Panc1 (cell line): ENCODE measurements at regions not wholly inside any gene's neighbourhood (a gene's known extent, or its start where the extent isn't known, plus 50 kb on each side); places are given as distances from the start of the nearest gene placed in this dataset.
"Not testable (repeated sequence)": the region's sequence is repeated elsewhere in the genome, so short reads cannot be mapped to it uniquely, and the experiment has no call there.

ENCODE experiments used
- ATAC-seq: fragments of 200-7000 bp; cut with Tn5 transposase; 2 replicates; pipeline ENCODE4 v1.9.1; 2020; ENCODE audit warnings: mild to moderate bottlenecking, moderate library complexity
- BruUV-seq: library from RNA; stranded (reverse); fragments of 400-500 nt; replicated peaks from 2 replicates; lab custom pipeline; 2021; lab: Mats Ljungman, UMichigan
- CTCF ChIA-PET: fragments of 300-600 bp; sonication (Branson Sonifier 250); formaldehyde crosslinking; loops from one replicate; lab custom pipeline; 2022; ENCODE audit warnings: antibody characterized with exemption; lab: Charles Lee
- POLR2A ChIA-PET: fragments of 300-600 bp; sonication (Branson Sonifier 250); formaldehyde crosslinking; loops from one replicate; lab custom pipeline; 2022; ENCODE audit warnings: antibody characterized with exemption; lab: Charles Lee
- DNase-seq: peaks from one replicate; pipeline ENCODE4 v3.0.0-alpha.2; 2010; ENCODE audit warnings: low read depth, low spot score
- H3K27ac ChIP-seq: 2 replicates; pipeline ENCODE4 v1.5.1; 2011; ENCODE audit warnings: mild to moderate bottlenecking, low read length, inconsistent platforms
- H3K27me3 ChIP-seq: fragments of 200-500 bp; sonication (Bioruptor generic); 2 replicates; pipeline ENCODE4 v1.6.0; 2014; ENCODE audit warnings: low read length, inconsistent platforms; ENCODE audit not compliant: control insufficient read depth, insufficient read depth
- H3K36me3 ChIP-seq: fragments of 200-500 bp; sonication (Bioruptor generic); 2 replicates; pipeline ENCODE4 v1.5.1; 2014; ENCODE audit warnings: inconsistent platforms, mild to moderate bottlenecking, low read length, moderate library complexity; ENCODE audit not compliant: control insufficient read depth, insufficient read depth
- H3K4me1 ChIP-seq: 2 replicates; pipeline ENCODE4 v1.5.1; 2011; ENCODE audit warnings: inconsistent platforms, mild to moderate bottlenecking, low read length, moderate library complexity; ENCODE audit not compliant: control insufficient read depth, insufficient read depth
- H3K4me3 ChIP-seq, 2 experiments: 2 replicates each; pipeline ENCODE4 v1.5.1; 2011 to 2012; ENCODE audit warnings: low read depth in 2 of 2, low read length in 2 of 2, mild to moderate bottlenecking in 2 of 2, inconsistent platforms in 1 of 2, moderate library complexity in 1 of 2
- H3K9me3 ChIP-seq: fragments of 200-500 bp; sonication (Bioruptor generic); 2 replicates; pipeline ENCODE4 v1.5.1; 2014; ENCODE audit warnings: low read depth, mild to moderate bottlenecking, inconsistent platforms, low read length, moderate library complexity; ENCODE audit not compliant: control insufficient read depth, insufficient read depth
- POLR2AphosphoS5 ChIP-seq: IDR thresholded peaks from 2 replicates; pipeline ENCODE4 v1.6.1; 2012; ENCODE audit warnings: mild to moderate bottlenecking, low read depth, low read length, moderate library complexity
- SIN3A ChIP-seq: IDR thresholded peaks from 2 replicates; pipeline ENCODE4 v1.6.1; 2012; ENCODE audit warnings: low read depth, mild to moderate bottlenecking, low read length, moderate library complexity, borderline replicate concordance; ENCODE audit not compliant: insufficient read depth
- TCF7L2 ChIP-seq: IDR thresholded peaks from 2 replicates; pipeline ENCODE4 v1.6.1; 2011; ENCODE audit warnings: mild to moderate bottlenecking, low read depth, low read length, inconsistent platforms
- in situ Hi-C: cut with HindIII; loops from 2 replicates; pipeline ENCODE4 v1.10.0; 2016; ENCODE audit warnings: low sequenced_read_pairs, low pct_unique_long_range_greater_than_20kb
- intact Hi-C: fragments of 100-400 bp; cut with micrococcal nuclease; formaldehyde crosslinking; loops from one replicate; pipeline ENCODE4 v1.10.0; 2022; ENCODE audit not compliant: unreplicated experiment
- TF ChIP-seq, protein P1 (sequence below), 2 experiments: IDR thresholded peaks; 2 replicates each; pipeline ENCODE4 v1.6.1; 2011 to 2012; ENCODE audit warnings: low read depth in 2 of 2, control low read depth in 1 of 2, low read length in 1 of 2, mild to moderate bottlenecking in 1 of 2, moderate library complexity in 1 of 2; ENCODE audit not compliant: insufficient read depth in 1 of 2
- TF ChIP-seq, protein P2 (sequence below): fragments of 450-650 bp; IDR thresholded peaks from 2 replicates; pipeline ENCODE4 v1.5.1; 2017; ENCODE audit warnings: mild to moderate bottlenecking

DNA sequence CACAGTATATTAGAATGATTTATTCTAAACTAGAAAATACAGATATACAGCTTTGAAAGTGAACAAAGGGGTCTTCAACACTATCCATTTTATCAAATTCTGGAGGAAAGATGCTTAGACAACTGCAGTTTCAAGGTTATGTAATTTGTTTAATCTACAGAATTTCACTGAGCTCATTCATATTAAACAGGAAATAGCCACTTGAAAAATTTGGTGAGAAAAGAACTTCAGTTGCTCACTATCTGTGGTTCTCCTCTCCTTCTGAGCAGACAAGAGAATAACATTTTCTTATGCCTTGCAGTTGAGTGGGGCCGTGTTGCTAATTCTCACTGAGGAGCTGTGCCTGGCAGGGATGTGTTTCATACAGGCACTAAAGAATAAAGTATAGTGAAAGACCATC, 1428.2 kb downstream of the CDH12 start:
- CTCF ChIA-PET: no interaction called here
- H3K36me3 ChIP-seq: no peaks in the 10 kb centered on the region
- TF ChIP-seq, protein P1, sequence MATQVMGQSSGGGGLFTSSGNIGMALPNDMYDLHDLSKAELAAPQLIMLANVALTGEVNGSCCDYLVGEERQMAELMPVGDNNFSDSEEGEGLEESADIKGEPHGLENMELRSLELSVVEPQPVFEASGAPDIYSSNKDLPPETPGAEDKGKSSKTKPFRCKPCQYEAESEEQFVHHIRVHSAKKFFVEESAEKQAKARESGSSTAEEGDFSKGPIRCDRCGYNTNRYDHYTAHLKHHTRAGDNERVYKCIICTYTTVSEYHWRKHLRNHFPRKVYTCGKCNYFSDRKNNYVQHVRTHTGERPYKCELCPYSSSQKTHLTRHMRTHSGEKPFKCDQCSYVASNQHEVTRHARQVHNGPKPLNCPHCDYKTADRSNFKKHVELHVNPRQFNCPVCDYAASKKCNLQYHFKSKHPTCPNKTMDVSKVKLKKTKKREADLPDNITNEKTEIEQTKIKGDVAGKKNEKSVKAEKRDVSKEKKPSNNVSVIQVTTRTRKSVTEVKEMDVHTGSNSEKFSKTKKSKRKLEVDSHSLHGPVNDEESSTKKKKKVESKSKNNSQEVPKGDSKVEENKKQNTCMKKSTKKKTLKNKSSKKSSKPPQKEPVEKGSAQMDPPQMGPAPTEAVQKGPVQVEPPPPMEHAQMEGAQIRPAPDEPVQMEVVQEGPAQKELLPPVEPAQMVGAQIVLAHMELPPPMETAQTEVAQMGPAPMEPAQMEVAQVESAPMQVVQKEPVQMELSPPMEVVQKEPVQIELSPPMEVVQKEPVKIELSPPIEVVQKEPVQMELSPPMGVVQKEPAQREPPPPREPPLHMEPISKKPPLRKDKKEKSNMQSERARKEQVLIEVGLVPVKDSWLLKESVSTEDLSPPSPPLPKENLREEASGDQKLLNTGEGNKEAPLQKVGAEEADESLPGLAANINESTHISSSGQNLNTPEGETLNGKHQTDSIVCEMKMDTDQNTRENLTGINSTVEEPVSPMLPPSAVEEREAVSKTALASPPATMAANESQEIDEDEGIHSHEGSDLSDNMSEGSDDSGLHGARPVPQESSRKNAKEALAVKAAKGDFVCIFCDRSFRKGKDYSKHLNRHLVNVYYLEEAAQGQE (IDR thresholded peaks at IDR 0.05; ENCODE audit: insufficient read depth in 1 of 2, low read depth in 2 of 2, low read length in 1 of 2): no peak
- TF ChIP-seq, protein P2, sequence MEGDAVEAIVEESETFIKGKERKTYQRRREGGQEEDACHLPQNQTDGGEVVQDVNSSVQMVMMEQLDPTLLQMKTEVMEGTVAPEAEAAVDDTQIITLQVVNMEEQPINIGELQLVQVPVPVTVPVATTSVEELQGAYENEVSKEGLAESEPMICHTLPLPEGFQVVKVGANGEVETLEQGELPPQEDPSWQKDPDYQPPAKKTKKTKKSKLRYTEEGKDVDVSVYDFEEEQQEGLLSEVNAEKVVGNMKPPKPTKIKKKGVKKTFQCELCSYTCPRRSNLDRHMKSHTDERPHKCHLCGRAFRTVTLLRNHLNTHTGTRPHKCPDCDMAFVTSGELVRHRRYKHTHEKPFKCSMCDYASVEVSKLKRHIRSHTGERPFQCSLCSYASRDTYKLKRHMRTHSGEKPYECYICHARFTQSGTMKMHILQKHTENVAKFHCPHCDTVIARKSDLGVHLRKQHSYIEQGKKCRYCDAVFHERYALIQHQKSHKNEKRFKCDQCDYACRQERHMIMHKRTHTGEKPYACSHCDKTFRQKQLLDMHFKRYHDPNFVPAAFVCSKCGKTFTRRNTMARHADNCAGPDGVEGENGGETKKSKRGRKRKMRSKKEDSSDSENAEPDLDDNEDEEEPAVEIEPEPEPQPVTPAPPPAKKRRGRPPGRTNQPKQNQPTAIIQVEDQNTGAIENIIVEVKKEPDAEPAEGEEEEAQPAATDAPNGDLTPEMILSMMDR: no peak
- TF ChIP-seq SIN3A (no peak), TCF7L2 (no peak), POLR2AphosphoS5 (no peak)
- DNase-seq: no peak
- intact Hi-C loops: no loop called here
- POLR2A ChIA-PET: no interaction called here
- BruUV-seq: no TSS peak
- H3K4me3 ChIP-seq: no peak overlapping the region
- no peak for ATAC-seq
- H3K9me3 ChIP-seq: no peaks in the 10 kb centered on the region
- in situ Hi-C loops: no loop called here
- no peak overlapping the region for H3K27ac ChIP-seq
- no peaks in the 10 kb centered on the region for H3K4me1 ChIP-seq
- no peaks in the 10 kb centered on the region for H3K27me3 ChIP-seq

DNA sequence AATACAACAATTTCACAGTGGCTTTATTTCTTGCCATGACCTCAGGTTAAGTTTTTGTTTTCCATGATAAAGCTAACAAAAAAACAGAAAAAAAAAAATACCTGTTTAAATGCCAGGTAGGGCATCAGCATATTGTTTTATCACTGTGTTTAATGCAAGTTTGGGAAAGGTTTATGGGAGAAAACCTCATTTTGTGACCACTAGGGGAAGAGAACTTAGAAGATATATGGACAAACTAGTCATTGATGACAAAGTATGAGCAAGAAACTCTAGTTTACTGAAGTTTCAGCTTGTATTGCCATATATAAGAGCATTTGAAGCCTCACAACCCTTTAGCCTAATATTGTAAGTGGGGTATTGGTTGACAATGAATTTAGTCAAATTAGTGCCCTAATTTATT, 1431.4 kb upstream of the CDH18 start:
- DNase-seq (no peak), ATAC-seq (no peak)
- Histone ChIP-seq H3K27me3 (no peaks in the 10 kb centered on the region), H3K36me3 (no peaks in the 10 kb centered on the region), H3K27ac (no peak overlapping the region), H3K4me1 (no peaks in the 10 kb centered on the region), H3K4me3 (no peak overlapping the region), H3K9me3 (no peaks in the 10 kb centered on the region)
- POLR2A ChIA-PET: no interaction called here
- CTCF ChIA-PET: no interaction called here
- TF ChIP-seq TCF7L2 (no peak), SIN3A (no peak), POLR2AphosphoS5 (no peak)
- TF ChIP-seq, protein P1 (IDR thresholded peaks at IDR 0.05; ENCODE audit: insufficient read depth in 1 of 2, low read depth in 2 of 2, low read length in 1 of 2): no peak
- TF ChIP-seq, protein P2: no peak
- intact Hi-C loops: no loop called here
- in situ Hi-C loops: no loop called here
- BruUV-seq: no TSS peak

DNA sequence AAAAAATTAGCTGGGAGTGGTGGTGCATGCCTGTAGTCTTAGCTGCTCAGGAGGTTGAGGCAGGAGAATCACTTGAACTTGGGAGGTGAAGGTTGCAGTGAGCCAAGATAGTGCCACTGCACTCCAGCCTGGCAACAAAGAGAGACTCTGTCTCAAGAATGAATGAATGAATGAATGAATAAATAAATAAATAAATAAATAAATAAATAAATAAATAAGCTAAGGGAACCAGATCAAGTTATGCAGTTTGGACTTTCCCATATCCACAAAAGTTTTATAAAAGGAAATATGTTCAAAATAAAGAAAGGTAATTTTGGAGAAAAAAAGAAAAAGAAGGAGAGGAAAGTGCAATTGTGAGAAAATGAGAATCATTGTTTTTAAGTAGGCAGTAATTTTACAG, 1414.1 kb upstream of the CDH18 start:
- POLR2A ChIA-PET, BruUV-seq, CTCF ChIA-PET, DNase-seq, ATAC-seq, in situ Hi-C loops, H3K4me3 ChIP-seq, H3K27ac ChIP-seq, H3K9me3 ChIP-seq, H3K36me3 ChIP-seq, intact Hi-C loops, H3K4me1 ChIP-seq, H3K27me3 ChIP-seq: not testable (repeated sequence)
